H1 (cell line): ENCODE measurements at regions not wholly inside any gene's neighbourhood (a gene's known extent, or its start where the extent isn't known, plus 50 kb on each side); places are given as distances from the start of the nearest gene placed in this dataset.

Experiments used
- CTCF ChIA-PET: fragments of 300-600 bp; sonication (Branson Sonifier 250); formaldehyde crosslinking; loops from one replicate; lab custom pipeline; 2021; ENCODE audit not compliant: partially characterized antibody; lab: Charles Lee
- POLR2A ChIA-PET: fragments of 300-600 bp; sonication (Branson Sonifier 250); formaldehyde crosslinking; loops from one replicate; lab custom pipeline; 2021; ENCODE audit warnings: inconsistent platforms; ENCODE audit not compliant: partially characterized antibody; lab: Charles Lee
- DNase-seq, 2 experiments: peaks; one replicate each; pipeline versions ENCODE4 v3.0.0 to v3.0.0-alpha.2; 2010 to 2022; ENCODE audit warnings: low spot score in 2 of 2, low read depth in 1 of 2, mixed read lengths in 1 of 2
- FAIRE-seq: peaks from 2 replicates; lab custom pipeline; 2011; peaks lifted over from hg19 to GRCh38; lab: Jason Lieb, UNC
- H2AFZ ChIP-seq: 2 replicates; pipeline ENCODE4 v1.8.1; 2012; ENCODE audit warnings: low read length, inconsistent platforms
- H2AK5ac ChIP-seq: 2 replicates; pipeline ENCODE4 v1.6.1; 2013; ENCODE audit warnings: low read depth, low read length
- H2BK120ac ChIP-seq: replicated peaks from 2 replicates; pipeline ENCODE3; 2013; ENCODE audit warnings: low read depth, low read length, inconsistent platforms
- H2BK12ac ChIP-seq: 2 replicates; pipeline ENCODE4 v1.6.1; 2013; ENCODE audit warnings: low read depth, low read length
- H2BK15ac ChIP-seq: 2 replicates; pipeline ENCODE4 v1.6.1; 2013; ENCODE audit warnings: low read length
- H2BK20ac ChIP-seq: 2 replicates; pipeline ENCODE4 v1.6.1; 2013; ENCODE audit warnings: low read length
- H2BK5ac ChIP-seq: 2 replicates; pipeline ENCODE4 v1.6.1; 2013; ENCODE audit warnings: low read depth, low read length
- H3K14ac ChIP-seq: 2 replicates; pipeline ENCODE4 v1.6.1; 2013; ENCODE audit warnings: inconsistent platforms; ENCODE audit not compliant: insufficient read length
- H3K18ac ChIP-seq: 2 replicates; pipeline ENCODE4 v1.6.1; 2013; ENCODE audit warnings: low read length; ENCODE audit errors: extremely low read depth
- H3K23ac ChIP-seq: 2 replicates; pipeline ENCODE4 v1.6.1; 2013; ENCODE audit warnings: inconsistent platforms; ENCODE audit not compliant: insufficient read length
- H3K23me2 ChIP-seq: 2 replicates; pipeline ENCODE4 v1.6.1; 2013; ENCODE audit warnings: low read depth, low read length
- H3K27ac ChIP-seq: 2 replicates; pipeline ENCODE4 v1.6.1; 2011; ENCODE audit warnings: low read depth, low read length, inconsistent platforms
- H3K27me3 ChIP-seq, 4 experiments: replicated peaks in 1 of 4; 1 replicate in 1 of 4; 2 replicates in 3 of 4; pipeline versions ENCODE4 v1.6.1 to v1.8.1; 2011 to 2013; ENCODE audit warnings: low read length in 3 of 4, mild to moderate bottlenecking in 3 of 4, inconsistent platforms in 2 of 4, mixed read lengths in 2 of 4, moderate library complexity in 1 of 4; ENCODE audit not compliant: control insufficient read depth in 3 of 4, insufficient read depth in 3 of 4; ENCODE audit errors: extremely low read depth in 1 of 4
- H3K36me3 ChIP-seq, 4 experiments: 2 replicates each; pipeline versions ENCODE4 v1.6.1 to v1.8.1; 2011 to 2013; ENCODE audit warnings: mild to moderate bottlenecking in 4 of 4, low read length in 3 of 4, moderate library complexity in 2 of 4, control low read depth in 1 of 4, inconsistent platforms in 1 of 4; ENCODE audit not compliant: insufficient read depth in 4 of 4, control insufficient read depth in 2 of 4
- H3K4ac ChIP-seq: replicated peaks from 2 replicates; pipeline ENCODE3; 2013; ENCODE audit warnings: low read length, low read depth, mixed read lengths, inconsistent platforms; ENCODE audit not compliant: insufficient read length
- H3K4me1 ChIP-seq, 4 experiments: replicated peaks in 1 of 4; 1 replicate in 1 of 4; 2 replicates in 3 of 4; pipeline versions ENCODE4 v1.6.1 to v1.8.1; 2011 to 2013; ENCODE audit warnings: low read length in 3 of 4, inconsistent platforms in 2 of 4, mixed read lengths in 1 of 4; ENCODE audit not compliant: insufficient read depth in 4 of 4, control insufficient read depth in 3 of 4
- H3K4me2 ChIP-seq, 2 experiments: 2 replicates each; pipeline versions ENCODE4 v1.6.1 to v1.8.1; 2011 to 2013; ENCODE audit warnings: low read depth in 2 of 2, low read length in 2 of 2, control low read depth in 1 of 2, inconsistent platforms in 1 of 2, mild to moderate bottlenecking in 1 of 2; ENCODE audit not compliant: insufficient read depth in 1 of 2
- H3K4me3 ChIP-seq, 4 experiments: fragments of 200-600, 300-600 bp in 1 of 4; sonication (generic), shearing (Covaris generic), sonication (Bioruptor Twin) in 1 of 4; 2 replicates each; pipeline versions ENCODE4 v1.5.1 to v1.8.1; 2011 to 2016; ENCODE audit warnings: low read length in 4 of 4, low read depth in 3 of 4, control low read depth in 2 of 4, inconsistent platforms in 2 of 4, mild to moderate bottlenecking in 2 of 4, mixed read lengths in 1 of 4, moderate library complexity in 1 of 4; ENCODE audit not compliant: insufficient read depth in 2 of 4; ENCODE audit errors: extremely low read depth in 1 of 4
- H3K56ac ChIP-seq: replicated peaks from 2 replicates; pipeline ENCODE3; 2013; ENCODE audit warnings: low read depth, mild to moderate bottlenecking, mixed read lengths, low read length, inconsistent platforms; ENCODE audit not compliant: insufficient read length
- H3K79me1 ChIP-seq: 2 replicates; pipeline ENCODE4 v1.6.1; 2013; ENCODE audit warnings: low read depth, low read length, control low read depth
- H3K79me2 ChIP-seq, 2 experiments: 2 replicates each; pipeline versions ENCODE4 v1.6.1 to v1.8.1; 2012 to 2013; ENCODE audit warnings: low read length in 2 of 2, mild to moderate bottlenecking in 2 of 2, inconsistent platforms in 1 of 2; ENCODE audit not compliant: insufficient read depth in 2 of 2, control insufficient read depth in 1 of 2
- H3K9ac ChIP-seq, 4 experiments: replicated peaks in 1 of 4; 1 replicate in 1 of 4; 2 replicates in 3 of 4; pipeline versions ENCODE4 v1.6.1 to v1.8.1; 2011 to 2013; ENCODE audit warnings: low read depth in 3 of 4, low read length in 3 of 4, control low read depth in 2 of 4, mild to moderate bottlenecking in 2 of 4, moderate library complexity in 2 of 4, inconsistent platforms in 1 of 4; ENCODE audit errors: extremely low read depth in 1 of 4
- H3K9me3 ChIP-seq, 2 experiments: 2 replicates each; pipeline versions ENCODE4 v1.6.1 to v1.8.1; 2012 to 2013; ENCODE audit warnings: mild to moderate bottlenecking in 2 of 2, moderate library complexity in 2 of 2, control low read depth in 1 of 2, inconsistent platforms in 1 of 2, low read depth in 1 of 2, low read length in 1 of 2, mixed read lengths in 1 of 2; ENCODE audit not compliant: insufficient read depth in 2 of 2
- H4K20me1 ChIP-seq, 2 experiments: replicated peaks in 1 of 2; 2 replicates each; pipeline versions ENCODE3 to v1.8.1; 2011 to 2013; ENCODE audit warnings: inconsistent platforms in 2 of 2, low read length in 2 of 2, mild to moderate bottlenecking in 1 of 2; ENCODE audit not compliant: insufficient read depth in 2 of 2, control insufficient read depth in 1 of 2
- H4K5ac ChIP-seq: 2 replicates; pipeline ENCODE4 v1.6.1; 2013; ENCODE audit warnings: low read length, low read depth, mixed read lengths, inconsistent platforms; ENCODE audit not compliant: insufficient read length
- H4K8ac ChIP-seq: 2 replicates; pipeline ENCODE4 v1.8.0; 2013; ENCODE audit warnings: mild to moderate bottlenecking, moderate library complexity, low read length, inconsistent platforms; ENCODE audit not compliant: insufficient read depth; ENCODE audit errors: extremely low read depth
- H4K91ac ChIP-seq: replicated peaks from 2 replicates; pipeline ENCODE3; 2013; ENCODE audit warnings: low read length, mixed read lengths, inconsistent platforms; ENCODE audit not compliant: insufficient read length
- CTBP2 ChIP-seq: IDR thresholded peaks from 2 replicates; pipeline ENCODE4 v1.7.0; 2011; ENCODE audit warnings: borderline replicate concordance, mild to moderate bottlenecking, moderate library complexity, mixed read lengths, low read length; ENCODE audit not compliant: insufficient read depth, insufficient read length
- EZH2 ChIP-seq: fragments of 200-600 bp; sonication (generic); IDR thresholded peaks from 2 replicates; pipeline ENCODE4 v1.7.1; 2012; ENCODE audit warnings: low read depth, mild to moderate bottlenecking, moderate library complexity, low read length, inconsistent platforms; ENCODE audit not compliant: severe bottlenecking
- GABPA ChIP-seq: IDR thresholded peaks from 2 replicates; pipeline ENCODE4 v1.6.1; 2011; ENCODE audit warnings: mild to moderate bottlenecking, low read length, moderate library complexity, borderline replicate concordance; ENCODE audit not compliant: insufficient read depth
- POU5F1 ChIP-seq: IDR thresholded peaks from 2 replicates; pipeline ENCODE4 v1.6.1; 2011; ENCODE audit warnings: low read depth, mild to moderate bottlenecking, low read length, moderate library complexity
- RFX5 ChIP-seq: IDR thresholded peaks from 2 replicates; pipeline ENCODE4 v1.6.1; 2011; ENCODE audit warnings: low read depth, low read length, improper control_type of control experiment, borderline replicate concordance
- RNF2 ChIP-seq: fragments of 200-900, 300-1000 bp; sonication (generic); IDR thresholded peaks from 2 replicates; pipeline ENCODE4 v1.7.1; 2016; ENCODE audit warnings: borderline replicate concordance, low read depth, mild to moderate bottlenecking, antibody characterized with exemption, low read length; ENCODE audit not compliant: poor library complexity, severe bottlenecking; ENCODE audit errors: missing control alignments
- SIRT6 ChIP-seq: IDR thresholded peaks from one replicate; pipeline ENCODE4 v1.7.1; 2012; ENCODE audit warnings: low read length, inconsistent platforms
- TBP ChIP-seq: IDR thresholded peaks from 2 replicates; pipeline ENCODE4 v1.6.1; 2011; ENCODE audit warnings: low read depth, low read length, improper control_type of control experiment
- WGBS, 2 experiments: shearing (Covaris generic) in 1 of 2; methylation state at CpG; one replicate each; pipeline versions ENCODE4 v1.1.6 to v1.1.7; 2013 to 2015; ENCODE audit warnings: low lambda C conversion rate in 2 of 2, mixed read lengths in 2 of 2, inconsistent platforms in 1 of 2, low coverage in 1 of 2, missing lambda C conversion rate in 1 of 2; ENCODE audit not compliant: insufficient replicate concordance in 2 of 2, insufficient coverage in 1 of 2, insufficient read length in 1 of 2; ENCODE audit errors: extremely low coverage in 1 of 2, missing lambda C conversion rate in 1 of 2; 5-methylcytosine and 5-hydroxymethylcytosine counted together

- TF ChIP-seq RNF2 (no peak), EZH2 (no peak), RFX5 (no peak), POU5F1 (no peak), TBP (no peak), SIRT6 (no peak), CTBP2 (no peak), GABPA (no peak)
- POLR2A ChIA-PET, result no interaction called here
- WGBS, 2 experiments, result 92% methylated on average over 3 of the region's 3 CpGs; no CpG with 5 or more reads in 1 of the 2 experiments
- Histone ChIP-seq H3K79me2 (no peaks in the 10 kb centered on the region), H2BK12ac (no peak overlapping the region), H3K27ac (no peak overlapping the region), H3K79me1 (no peaks in the 10 kb centered on the region), H3K4me1 (peaks cover 0 to 9% (median 4%) of the 10 kb centered on the region in 4 experiments; a peak in 6 of 7 replicates), H3K18ac (no peak overlapping the region), H3K9me3 (no peaks in the 10 kb centered on the region), H4K8ac (no peak overlapping the region), H4K91ac (peak overlapping the region; percentile 20), H3K27me3 (no peaks in the 10 kb centered on the region), H2BK15ac (no peak overlapping the region), H2BK20ac (no peak overlapping the region), H3K14ac (no peak overlapping the region), H4K5ac (no peak overlapping the region), H2AK5ac (no peak overlapping the region), H3K9ac (no peak overlapping the region), H3K4ac (no peak overlapping the region), H2AFZ (no peak overlapping the region), H3K23ac (no peak overlapping the region), H3K36me3 (no peaks in the 10 kb centered on the region; a peak in 1 of 8 replicates), H3K23me2 (no peaks in the 10 kb centered on the region), H3K56ac (no peak overlapping the region), H2BK120ac (no peak overlapping the region), H3K4me3 (no peak overlapping the region), H4K20me1 (no peaks in the 10 kb centered on the region), H2BK5ac (no peak overlapping the region), H3K4me2 (no peak overlapping the region)
- DNase-seq, result no peak
- CTCF ChIA-PET, result interaction anchor here (1.0 to 1.8 kb wide), 3 partner anchors 15 to 530 kb away, joined by 3 to 5 read pairs (median 5); no protein-coding TSS in a partner anchor
- no peak for FAIRE-seq
Observed at GRCh38 chr14:65945327-65945726, 532.8 kb downstream of the FUT8 start.
